OCI-LY3 (cell line): ENCODE measurements at regions not wholly inside any gene's neighbourhood (a gene's known extent, or its start where the extent isn't known, plus 50 kb on each side); places are given as distances from the start of the nearest gene placed in this dataset.

ENCODE experiments used
- CTCF ChIP-seq: fragments of 200-600, 300-600 bp; sonication (generic); IDR thresholded peaks from 2 replicates; pipeline ENCODE4 v1.5.1; 2014; ENCODE audit warnings: antibody characterized with exemption, low read length, low read depth
- EZH2phosphoT487 ChIP-seq: fragments of 200-600 bp; shearing (Covaris generic); IDR thresholded peaks from 2 replicates; pipeline ENCODE4 v1.6.1; 2018; ENCODE audit warnings: antibody characterized with exemption, mixed run types, low read depth

GRCh38 chr6:9360881-9361280 is 925.5 kb upstream of the SLC35B3 start:
- TF ChIP-seq CTCF (no peak), EZH2phosphoT487 (no peak)
